ENCODE measurements at regions not wholly inside any gene's neighbourhood (a gene's known extent, or its start where the extent isn't known, plus 50 kb on each side); places are given as distances from the start of the nearest gene placed in this dataset.

DNA sequence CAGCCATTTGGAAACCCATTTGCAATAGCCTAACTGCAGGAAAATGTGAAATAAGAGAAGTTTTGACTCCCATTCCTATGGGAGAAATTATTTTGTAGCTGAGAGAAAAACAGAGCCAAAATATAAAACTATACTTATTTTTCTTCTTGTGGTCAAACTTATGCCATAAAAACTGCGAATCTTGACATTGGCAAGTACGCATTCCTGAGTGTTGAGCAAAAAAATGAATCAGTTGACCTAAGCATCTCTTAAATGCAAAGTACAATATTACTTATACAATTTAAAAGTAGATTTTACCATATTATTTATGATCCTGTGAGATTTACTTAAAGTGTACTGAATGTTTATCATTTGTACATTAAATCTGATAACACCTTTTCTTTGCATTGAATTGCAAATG lies 50.1 kb upstream of the CMC1 start:
- TF ChIP-seq EZH2phosphoT487 (IDR thresholded peaks at IDR 0.05) = no peak
- no peak for TF ChIP-seq EZH2 (IDR thresholded peaks at IDR 0.05)
- TF ChIP-seq CTCF (IDR thresholded peaks at IDR 0.05) = no peak
- no peak overlapping the region for H3K27ac Mint-ChIP-seq
- no peaks in the 10 kb centered on the region for H4K20me1 ChIP-seq (ENCODE audit: low read depth)
- DNase-seq (ENCODE audit: low spot score) = no peak
- H3F3A ChIP-seq (ENCODE audit: low read depth) = no peaks in the 10 kb centered on the region
- H3K9me3 Mint-ChIP-seq = no peaks in the 10 kb centered on the region
- H3K9me3 ChIP-seq (ENCODE audit: low read depth) = no peaks in the 10 kb centered on the region
- H3K27ac ChIP-seq = no peak overlapping the region
- no peaks in the 10 kb centered on the region for H3K36me3 ChIP-seq
- H3K4me1 ChIP-seq = no peaks in the 10 kb centered on the region
- H3K27me3 Mint-ChIP-seq (ENCODE audit: insufficient read depth, low read depth) = no peaks in the 10 kb centered on the region
- H3K79me2 ChIP-seq (ENCODE audit: low read depth) = no peaks in the 10 kb centered on the region
- no peak overlapping the region for H3K9ac ChIP-seq
- no peaks in the 10 kb centered on the region for H3K4me1 Mint-ChIP-seq
- H3K4me3 Mint-ChIP-seq = no peak overlapping the region
- no peaks in the 10 kb centered on the region for H3K36me3 Mint-ChIP-seq
- no peak overlapping the region for H2AFZ ChIP-seq (replicated peaks)
- no peak overlapping the region for H3K4me3 ChIP-seq
- no peaks in the 10 kb centered on the region for H3K27me3 ChIP-seq
- no peak overlapping the region for H3K4me2 ChIP-seq
